Fibroblast of mammary gland (primary cell): ENCODE measurements at regions not wholly inside any gene's neighbourhood (a gene's known extent, or its start where the extent isn't known, plus 50 kb on each side); places are given as distances from the start of the nearest gene placed in this dataset.
A peak's percentile ranks its signal among the peaks of the same experiment; 100 is the strongest.

Source experiments
- DNase-seq: peaks from one replicate; pipeline ENCODE4 v3.0.0-alpha.2; 2010; ENCODE audit warnings: low read depth
- H3K4me3 ChIP-seq: 2 replicates; pipeline ENCODE4 v1.5.1; 2011; ENCODE audit warnings: low read depth, mild to moderate bottlenecking, low read length, moderate library complexity; ENCODE audit not compliant: control insufficient read depth
- TF ChIP-seq, protein P1 (sequence below): conservative IDR thresholded peaks from 2 replicates; pipeline ENCODE4 v1.5.1; 2011; ENCODE audit warnings: low read depth, low read length, inconsistent platforms; ENCODE audit not compliant: control insufficient read depth, insufficient read depth

DNA sequence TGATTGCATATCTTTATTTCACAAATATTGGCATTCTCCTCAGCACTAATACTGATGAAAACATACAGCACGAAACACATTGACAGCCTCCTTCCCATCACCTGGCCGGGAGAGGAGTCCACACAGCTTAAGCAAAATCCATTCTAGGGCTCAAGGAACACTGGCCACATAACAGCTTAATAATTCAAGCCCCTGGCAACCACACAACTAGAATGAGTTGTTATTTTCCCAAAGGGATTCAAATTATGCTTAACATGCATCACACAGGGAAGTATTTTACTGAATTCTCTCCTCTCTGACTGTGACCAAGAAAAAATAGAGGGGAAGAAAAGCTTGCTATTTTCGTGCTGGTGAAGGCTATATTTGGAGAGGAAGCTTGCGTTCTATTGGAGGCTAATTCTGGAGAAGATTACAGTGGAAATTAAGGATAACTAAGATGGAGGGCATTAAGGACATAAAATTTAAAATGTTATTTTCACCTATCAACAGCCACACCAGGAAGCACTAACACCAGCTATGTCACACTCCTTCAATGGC is 198.5 kb downstream of the ADGRG6 start:
- TF ChIP-seq, protein P1, sequence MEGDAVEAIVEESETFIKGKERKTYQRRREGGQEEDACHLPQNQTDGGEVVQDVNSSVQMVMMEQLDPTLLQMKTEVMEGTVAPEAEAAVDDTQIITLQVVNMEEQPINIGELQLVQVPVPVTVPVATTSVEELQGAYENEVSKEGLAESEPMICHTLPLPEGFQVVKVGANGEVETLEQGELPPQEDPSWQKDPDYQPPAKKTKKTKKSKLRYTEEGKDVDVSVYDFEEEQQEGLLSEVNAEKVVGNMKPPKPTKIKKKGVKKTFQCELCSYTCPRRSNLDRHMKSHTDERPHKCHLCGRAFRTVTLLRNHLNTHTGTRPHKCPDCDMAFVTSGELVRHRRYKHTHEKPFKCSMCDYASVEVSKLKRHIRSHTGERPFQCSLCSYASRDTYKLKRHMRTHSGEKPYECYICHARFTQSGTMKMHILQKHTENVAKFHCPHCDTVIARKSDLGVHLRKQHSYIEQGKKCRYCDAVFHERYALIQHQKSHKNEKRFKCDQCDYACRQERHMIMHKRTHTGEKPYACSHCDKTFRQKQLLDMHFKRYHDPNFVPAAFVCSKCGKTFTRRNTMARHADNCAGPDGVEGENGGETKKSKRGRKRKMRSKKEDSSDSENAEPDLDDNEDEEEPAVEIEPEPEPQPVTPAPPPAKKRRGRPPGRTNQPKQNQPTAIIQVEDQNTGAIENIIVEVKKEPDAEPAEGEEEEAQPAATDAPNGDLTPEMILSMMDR, result no peak
- peak; percentile 76 for DNase-seq
- H3K4me3 ChIP-seq, result no peak overlapping the region

DNA sequence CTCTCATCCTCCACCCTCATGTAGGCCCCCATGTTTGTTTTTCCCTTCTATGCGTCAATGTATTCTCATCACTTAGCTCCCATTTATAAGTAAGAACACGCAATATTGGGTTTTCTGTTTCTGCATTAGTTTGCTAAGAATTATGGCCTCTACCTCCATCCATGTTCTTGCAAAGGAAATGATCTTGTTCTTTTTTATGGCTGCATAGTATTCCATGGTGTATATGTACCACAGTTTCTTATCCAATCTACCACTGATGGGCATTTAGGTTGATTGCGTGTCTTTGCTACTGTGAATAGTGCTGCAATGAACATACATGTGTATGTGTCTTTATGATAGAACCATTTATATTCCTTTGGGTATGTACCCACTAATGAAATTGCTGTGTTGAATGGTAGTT is 200.0 kb downstream of the ADGRG6 start:
- no peak for DNase-seq
- TF ChIP-seq, protein P1, result no peak
- H3K4me3 ChIP-seq, result no peak overlapping the region

DNA sequence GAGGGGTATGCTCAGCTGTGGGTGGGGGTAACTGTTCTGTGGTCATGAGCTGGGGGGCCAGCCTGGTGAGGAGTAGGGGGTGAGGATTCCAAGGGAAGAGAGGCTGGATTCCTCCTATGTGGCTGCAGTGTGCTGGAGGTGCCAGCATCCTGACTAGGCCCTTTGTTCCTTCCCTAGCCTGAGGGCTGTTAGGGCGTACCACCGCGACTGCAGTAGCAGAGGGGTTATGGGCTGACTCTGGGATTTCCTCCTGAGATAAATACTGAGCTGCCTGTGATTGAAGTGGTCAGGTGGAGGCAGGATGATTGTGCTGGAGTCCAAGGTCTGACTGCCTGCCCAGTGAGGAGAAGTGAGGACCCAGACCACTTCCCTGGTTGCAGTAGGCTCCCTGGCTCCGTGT is 205.3 kb downstream of the ADGRG6 start:
- no peak overlapping the region for H3K4me3 ChIP-seq
- no peak for DNase-seq
- TF ChIP-seq, protein P1, result no peak

DNA sequence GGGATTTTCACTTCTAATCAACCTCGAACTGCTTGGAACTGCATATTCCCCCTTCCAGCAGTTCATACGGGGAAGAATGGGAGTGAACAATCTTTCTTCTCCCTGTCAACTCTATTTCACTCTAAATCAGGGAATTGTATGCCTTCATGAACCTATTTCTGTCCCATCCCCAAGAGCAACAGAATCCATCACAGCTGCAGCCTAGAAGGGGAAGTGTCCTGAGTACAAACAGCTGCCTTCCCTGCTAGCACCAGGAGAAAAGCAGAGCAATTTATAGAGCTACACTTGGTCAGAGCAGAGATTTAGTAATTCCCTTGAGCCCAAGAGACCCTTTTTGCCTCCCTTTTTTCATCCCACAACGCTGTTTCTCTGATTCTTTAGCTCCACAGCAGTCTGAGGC is 208.4 kb downstream of the ADGRG6 start:
- no peak for DNase-seq
- no peak overlapping the region for H3K4me3 ChIP-seq
- TF ChIP-seq, protein P1, result no peak

DNA sequence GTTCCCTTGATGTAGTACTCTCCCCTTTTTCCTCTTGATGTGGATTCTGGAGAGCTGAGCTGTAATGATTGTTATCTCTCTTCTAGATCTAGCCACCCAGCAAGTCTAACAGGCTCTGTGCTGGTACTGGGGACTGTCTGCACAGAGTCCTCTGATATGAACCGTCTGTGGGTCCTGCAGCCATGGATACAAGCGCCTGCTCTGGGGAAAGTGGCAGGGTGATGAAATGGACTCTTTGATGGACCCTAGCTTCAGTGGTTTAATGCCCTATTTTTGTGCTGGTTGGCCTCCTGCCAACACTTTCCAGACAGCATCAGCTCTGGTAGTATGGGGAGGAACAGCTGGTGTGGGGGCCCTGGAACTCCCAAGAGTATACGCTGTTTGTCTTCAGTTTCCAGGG is 216.3 kb downstream of the ADGRG6 start:
- TF ChIP-seq, protein P1, result no peak
- H3K4me3 ChIP-seq, result no peak overlapping the region
- DNase-seq, result no peak

DNA sequence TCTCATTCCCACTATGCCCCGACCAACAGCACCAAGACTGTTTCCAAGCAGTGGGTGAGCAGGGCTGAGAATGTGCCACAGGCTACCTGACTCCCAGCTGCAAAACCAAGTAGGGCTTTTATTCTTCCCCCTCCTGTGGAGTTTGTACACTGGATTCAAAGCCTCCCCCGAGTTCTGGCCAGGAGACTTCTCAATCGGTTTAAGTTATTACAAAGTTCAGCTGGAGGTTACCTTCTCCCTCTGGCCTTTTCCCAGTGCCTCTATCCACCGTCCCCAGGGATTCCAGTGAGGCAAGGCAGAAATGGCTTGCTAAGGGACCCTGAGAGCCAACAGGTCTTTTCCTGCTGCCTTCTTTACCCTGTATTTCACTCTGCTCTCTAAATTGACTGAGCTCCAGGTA is 217.0 kb downstream of the ADGRG6 start:
- DNase-seq, result no peak
- no peak overlapping the region for H3K4me3 ChIP-seq
- TF ChIP-seq, protein P1, result no peak

DNA sequence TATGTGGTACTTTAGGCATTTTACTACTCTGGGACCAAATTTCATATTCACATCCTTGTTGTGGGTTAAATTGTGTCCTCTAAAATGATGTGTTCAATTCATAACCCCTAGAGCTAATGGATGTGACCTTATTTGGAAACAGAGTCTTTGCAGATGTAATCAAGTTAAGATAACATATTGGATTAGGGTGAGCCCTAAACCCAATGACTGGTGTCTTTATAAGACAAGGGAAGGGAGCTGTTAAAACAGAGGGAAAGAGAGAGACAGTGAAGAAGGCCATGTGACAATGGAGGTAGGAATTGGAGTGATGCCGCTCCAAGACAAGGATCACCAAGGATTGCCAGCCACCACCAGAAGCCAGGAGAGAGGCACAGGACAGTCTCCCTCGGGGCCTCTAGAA is 220.0 kb downstream of the ADGRG6 start:
- H3K4me3 ChIP-seq, result no peak overlapping the region
- no peak for DNase-seq
- TF ChIP-seq, protein P1, result no peak
